ENCODE measurements at regions not wholly inside any gene's neighbourhood (a gene's known extent, or its start where the extent isn't known, plus 50 kb on each side); places are given as distances from the start of the nearest gene placed in this dataset.

GRCh38 chr5:74426506-74426905 lies 214.0 kb downstream of the ENC1 start:
- no peak overlapping the region for H3K4me3 ChIP-seq (ENCODE audit: low read depth, low read length)
- DNase-seq (ENCODE audit: low read depth): no peak
- TF ChIP-seq, protein P1, sequence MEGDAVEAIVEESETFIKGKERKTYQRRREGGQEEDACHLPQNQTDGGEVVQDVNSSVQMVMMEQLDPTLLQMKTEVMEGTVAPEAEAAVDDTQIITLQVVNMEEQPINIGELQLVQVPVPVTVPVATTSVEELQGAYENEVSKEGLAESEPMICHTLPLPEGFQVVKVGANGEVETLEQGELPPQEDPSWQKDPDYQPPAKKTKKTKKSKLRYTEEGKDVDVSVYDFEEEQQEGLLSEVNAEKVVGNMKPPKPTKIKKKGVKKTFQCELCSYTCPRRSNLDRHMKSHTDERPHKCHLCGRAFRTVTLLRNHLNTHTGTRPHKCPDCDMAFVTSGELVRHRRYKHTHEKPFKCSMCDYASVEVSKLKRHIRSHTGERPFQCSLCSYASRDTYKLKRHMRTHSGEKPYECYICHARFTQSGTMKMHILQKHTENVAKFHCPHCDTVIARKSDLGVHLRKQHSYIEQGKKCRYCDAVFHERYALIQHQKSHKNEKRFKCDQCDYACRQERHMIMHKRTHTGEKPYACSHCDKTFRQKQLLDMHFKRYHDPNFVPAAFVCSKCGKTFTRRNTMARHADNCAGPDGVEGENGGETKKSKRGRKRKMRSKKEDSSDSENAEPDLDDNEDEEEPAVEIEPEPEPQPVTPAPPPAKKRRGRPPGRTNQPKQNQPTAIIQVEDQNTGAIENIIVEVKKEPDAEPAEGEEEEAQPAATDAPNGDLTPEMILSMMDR (IDR thresholded peaks at IDR 0.05; ENCODE audit: low read depth, low read length, missing control alignments): no peak
- in situ Hi-C loops (cut with HindIII; ENCODE audit: low sequenced_read_pairs): no loop called here

DNA sequence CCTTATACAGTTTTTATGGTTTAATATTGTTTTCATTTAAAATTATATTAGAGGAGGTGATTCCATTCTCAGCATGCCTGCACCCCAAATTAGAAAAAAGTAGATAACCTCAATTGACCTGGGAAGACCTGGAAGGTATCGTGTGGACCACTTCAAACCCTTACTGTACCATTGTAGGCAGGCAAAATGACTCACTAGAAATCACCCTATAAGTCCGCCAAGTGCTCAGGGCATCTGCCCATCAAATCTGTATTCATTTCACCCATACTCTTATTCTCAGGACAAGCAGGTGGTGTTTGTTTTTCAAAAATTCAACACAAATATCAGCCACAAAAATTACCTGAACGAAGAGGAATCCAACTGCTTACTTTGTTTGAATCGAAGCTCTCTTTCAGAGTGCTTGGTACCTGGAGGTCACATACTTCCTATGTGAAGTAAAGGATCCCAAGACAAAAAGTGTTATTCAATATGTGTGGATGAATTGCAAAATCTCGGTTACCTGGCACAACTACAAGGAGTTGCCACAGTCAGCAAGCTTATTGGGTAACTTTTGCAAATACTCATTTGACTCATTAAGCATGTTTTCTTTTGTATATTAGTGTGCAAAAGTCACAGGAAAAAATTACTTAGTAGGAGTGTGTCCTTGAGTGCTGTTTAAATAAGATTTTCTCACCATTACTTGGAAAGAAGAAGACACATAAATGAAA lies 216.2 kb downstream of the ENC1 start:
- no peak overlapping the region for H3K4me3 ChIP-seq (ENCODE audit: low read depth, low read length)
- in situ Hi-C loops (cut with HindIII; ENCODE audit: low sequenced_read_pairs): no loop called here
- DNase-seq (ENCODE audit: low read depth): no peak
- TF ChIP-seq, protein P1 (IDR thresholded peaks at IDR 0.05; ENCODE audit: low read depth, low read length, missing control alignments): no peak

DNA sequence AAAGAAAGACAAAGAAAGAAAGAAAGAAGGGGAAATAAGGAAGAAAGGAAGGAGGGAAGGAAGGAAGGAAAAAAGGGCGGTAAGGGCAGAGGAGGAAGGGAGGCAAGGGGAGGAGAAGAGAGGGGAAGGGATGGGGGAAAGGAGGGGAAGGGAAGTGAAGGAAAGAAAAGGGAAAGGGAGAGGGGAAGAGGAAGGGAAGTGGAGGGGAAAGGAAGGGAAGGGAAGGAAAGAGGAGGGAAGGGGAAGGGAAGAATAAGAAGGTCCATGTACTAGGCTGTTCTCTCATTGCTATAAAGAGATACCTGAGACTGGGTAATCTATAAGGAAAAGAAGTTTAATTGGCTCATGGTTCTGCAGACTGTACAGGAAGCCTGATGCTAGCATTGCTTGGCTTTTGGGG lies 217.1 kb downstream of the ENC1 start:
- in situ Hi-C loops (cut with HindIII; ENCODE audit: low sequenced_read_pairs): no loop called here
- TF ChIP-seq, protein P1 (IDR thresholded peaks at IDR 0.05; ENCODE audit: low read depth, low read length, missing control alignments): no peak
- H3K4me3 ChIP-seq (ENCODE audit: low read depth, low read length): no peak overlapping the region
- DNase-seq (ENCODE audit: low read depth): no peak

DNA sequence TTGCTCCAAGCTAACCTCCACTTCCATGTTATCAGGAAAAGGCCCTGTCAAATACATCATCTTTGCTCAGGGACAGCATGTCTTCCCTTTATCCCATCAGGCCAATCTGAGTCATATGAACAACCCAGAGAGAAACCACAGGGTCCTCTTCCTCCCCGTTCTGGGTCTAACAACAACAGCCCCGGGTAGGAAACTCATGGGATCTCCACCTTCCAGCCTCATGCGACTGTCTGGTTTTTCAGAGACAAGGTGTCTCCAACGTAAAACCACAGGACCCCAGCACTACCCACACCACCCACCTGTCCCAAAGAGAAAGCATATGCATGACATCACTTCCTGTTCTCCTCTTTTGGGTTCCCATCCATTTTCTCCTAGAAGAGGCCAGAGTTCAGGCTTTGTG lies 217.9 kb downstream of the ENC1 start:
- in situ Hi-C loops (cut with HindIII; ENCODE audit: low sequenced_read_pairs): no loop called here

GRCh38 chr5:74422030-74422429 lies 218.5 kb downstream of the ENC1 start:
- in situ Hi-C loops (cut with HindIII; ENCODE audit: low sequenced_read_pairs): no loop called here
- H3K4me3 ChIP-seq (ENCODE audit: low read depth, low read length): no peak overlapping the region
- TF ChIP-seq, protein P1 (IDR thresholded peaks at IDR 0.05; ENCODE audit: low read depth, low read length, missing control alignments): no peak
- DNase-seq (ENCODE audit: low read depth): no peak

More for the DNA sequence above, 217.9 kb downstream of the ENC1 start:
- TF ChIP-seq, protein P1 (IDR thresholded peaks at IDR 0.05; ENCODE audit: low read depth, low read length, missing control alignments): no peak
- no peak overlapping the region for H3K4me3 ChIP-seq (ENCODE audit: low read depth, low read length)
- no peak for DNase-seq (ENCODE audit: low read depth)

GRCh38 chr5:74421377-74421776 lies 219.2 kb downstream of the ENC1 start:
- TF ChIP-seq, protein P1 (IDR thresholded peaks at IDR 0.05; ENCODE audit: low read depth, low read length, missing control alignments): no peak
- no peak overlapping the region for H3K4me3 ChIP-seq (ENCODE audit: low read depth, low read length)
- in situ Hi-C loops (cut with HindIII; ENCODE audit: low sequenced_read_pairs): no loop called here
- no peak for DNase-seq (ENCODE audit: low read depth)
